CD14-positive monocyte (primary cell): ENCODE measurements at regions not wholly inside any gene's neighbourhood (a gene's known extent, or its start where the extent isn't known, plus 50 kb on each side); places are given as distances from the start of the nearest gene placed in this dataset.

Experiments used
- DNase-seq, 3 donors: peaks; one replicate each; pipeline ENCODE4 v3.0.0-alpha.2; 2011 to 2022
- H2AFZ ChIP-seq: 2 replicates; pipeline ENCODE4 v1.6.0; 2012; ENCODE audit warnings: mild to moderate bottlenecking, low read depth, low read length, inconsistent platforms; ENCODE audit not compliant: insufficient read depth, poor library complexity, severe bottlenecking
- H3K27ac ChIP-seq, 2 donors: 1 replicate in 1 of 2; 2 replicates in 1 of 2; pipeline ENCODE4 v1.5.1; 2012 to 2013; ENCODE audit warnings: low read length in 2 of 2, control low read depth in 1 of 2, inconsistent platforms in 1 of 2, low read depth in 1 of 2, mild to moderate bottlenecking in 1 of 2
- H3K27me3 ChIP-seq, 2 donors: one replicate each; pipeline versions ENCODE4 v1.6.0 to v1.6.1; 2011 to 2013; ENCODE audit warnings: low read length in 2 of 2; ENCODE audit not compliant: control insufficient read depth in 2 of 2, insufficient read depth in 2 of 2
- H3K36me3 ChIP-seq, 2 donors: replicated peaks in 1 of 2; 1 replicate in 1 of 2; 2 replicates in 1 of 2; pipeline versions ENCODE4 v1.5.1 to v1.6.1; 2012 to 2013; ENCODE audit warnings: low read length in 2 of 2, control low read depth in 1 of 2, inconsistent platforms in 1 of 2, mild to moderate bottlenecking in 1 of 2; ENCODE audit not compliant: insufficient read depth in 2 of 2, control insufficient read depth in 1 of 2
- H3K4me1 ChIP-seq, 2 donors: 1 replicate in 1 of 2; 2 replicates in 1 of 2; pipeline versions ENCODE4 v1.5.1 to v1.6.1; 2012 to 2013; ENCODE audit warnings: low read length in 2 of 2, control low read depth in 1 of 2, inconsistent platforms in 1 of 2, mild to moderate bottlenecking in 1 of 2, moderate library complexity in 1 of 2; ENCODE audit not compliant: insufficient read depth in 2 of 2, control insufficient read depth in 1 of 2
- H3K4me2 ChIP-seq: replicated peaks from 2 replicates; pipeline ENCODE3; 2012; ENCODE audit warnings: low read length, moderate library complexity, mild to moderate bottlenecking; ENCODE audit not compliant: poor library complexity, severe bottlenecking; ENCODE audit errors: extremely low read depth
- H3K4me3 ChIP-seq, 3 experiments: fragments of 200-600 bp in 1 of 3; sonication (generic) in 1 of 3; replicated peaks in 1 of 3; 1 replicate in 2 of 3; 2 replicates in 1 of 3; pipeline ENCODE4 v1.5.1; 2011 to 2013; ENCODE audit warnings: low read length in 3 of 3, mild to moderate bottlenecking in 3 of 3, control low read depth in 2 of 3, low read depth in 2 of 3, inconsistent platforms in 1 of 3, moderate library complexity in 1 of 3
- H3K79me2 ChIP-seq: 2 replicates; pipeline ENCODE4 v1.6.0; 2012; ENCODE audit warnings: mild to moderate bottlenecking, control low read depth, inconsistent platforms, low read length, moderate library complexity; ENCODE audit not compliant: insufficient read depth
- H3K9ac ChIP-seq: 2 replicates; pipeline ENCODE4 v1.6.0; 2017; ENCODE audit warnings: low read length, mild to moderate bottlenecking; ENCODE audit not compliant: insufficient read depth, poor library complexity, severe bottlenecking
- H3K9me3 ChIP-seq, 2 donors: replicated peaks in 1 of 2; 1 replicate in 1 of 2; 2 replicates in 1 of 2; pipeline versions ENCODE4 v1.5.1 to v1.6.1; 2012 to 2013; ENCODE audit warnings: low read length in 2 of 2, control low read depth in 1 of 2; ENCODE audit not compliant: control insufficient read depth in 1 of 2, insufficient read depth in 1 of 2
- H4K20me1 ChIP-seq: 2 replicates; pipeline ENCODE4 v1.6.0; 2012; ENCODE audit warnings: mild to moderate bottlenecking, low read length, control low read depth, moderate library complexity; ENCODE audit not compliant: insufficient read depth
- H3K27ac Mint-ChIP-seq, 7 donors: one replicate each; pipeline ENCODE4 v1.8.0; 2020; ENCODE audit warnings: mild to moderate bottlenecking in 7 of 7, mixed read lengths in 7 of 7, moderate library complexity in 6 of 7, inconsistent platforms in 2 of 7
- H3K27me3 Mint-ChIP-seq, 3 donors: one replicate each; pipeline ENCODE4 v1.8.0; 2021 to 2022; ENCODE audit warnings: low read depth in 3 of 3, mild to moderate bottlenecking in 3 of 3, mixed read lengths in 3 of 3, moderate library complexity in 3 of 3, inconsistent platforms in 1 of 3
- H3K36me3 Mint-ChIP-seq, 2 donors: one replicate each; pipeline ENCODE4 v1.8.0; 2020; ENCODE audit warnings: mixed read lengths in 2 of 2, inconsistent platforms in 1 of 2, mild to moderate bottlenecking in 1 of 2
- H3K4me1 Mint-ChIP-seq: one replicate; pipeline ENCODE4 v1.8.0; 2020; ENCODE audit warnings: mild to moderate bottlenecking, mixed read lengths
- H3K4me3 Mint-ChIP-seq, 2 donors: one replicate each; pipeline ENCODE4 v1.8.0; 2020; ENCODE audit warnings: mild to moderate bottlenecking in 2 of 2, mixed read lengths in 2 of 2, moderate library complexity in 1 of 2
- H3K9me3 Mint-ChIP-seq, 7 donors: one replicate each; pipeline ENCODE4 v1.8.0; 2020 to 2022; ENCODE audit warnings: mixed read lengths in 7 of 7, mild to moderate bottlenecking in 6 of 7, moderate library complexity in 6 of 7, inconsistent platforms in 2 of 7
- WGBS: methylation state at CpG from one replicate; pipeline ENCODE4 v1.1.5; 2013; ENCODE audit warnings: missing lambda C conversion rate; ENCODE audit not compliant: insufficient coverage; 5-methylcytosine and 5-hydroxymethylcytosine counted together
- intact Hi-C, 2 donors: fragments of 100-400 bp; cut with micrococcal nuclease; formaldehyde crosslinking; loops; one replicate each; pipeline versions ENCODE4 v1.15.0 to v1.15.1; 2023
- TF ChIP-seq, protein P1 (sequence below): fragments of 200-600 bp; IDR thresholded peaks from one replicate; pipeline ENCODE4 v1.8.0; 2022; ENCODE audit warnings: antibody characterized with exemption, mild to moderate bottlenecking

DNA sequence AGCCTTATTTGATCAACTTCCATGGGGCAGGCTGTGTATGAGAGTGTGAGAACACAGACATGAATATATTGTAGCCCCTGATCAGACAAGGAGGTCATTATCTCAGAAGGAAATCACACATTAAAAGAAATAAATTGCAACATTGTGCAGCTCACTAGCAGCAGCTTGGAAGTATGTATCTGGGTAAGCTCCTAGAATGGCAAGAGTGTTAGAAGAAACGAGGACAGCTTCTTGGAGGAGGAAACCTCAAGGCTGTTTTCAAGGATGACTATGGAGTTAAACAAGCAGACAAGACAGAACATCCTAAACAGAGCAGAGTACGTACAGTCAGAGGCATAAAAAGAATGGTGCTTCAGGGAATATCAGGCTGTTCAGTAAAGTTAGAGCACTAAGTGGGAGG lies 511.0 kb downstream of the SLCO4C1 start:
- Histone ChIP-seq H4K20me1 (no peaks in the 10 kb centered on the region), H2AFZ (no peak overlapping the region), H3K4me2 (no peak overlapping the region), H3K36me3 (no peaks in the 10 kb centered on the region), H3K4me3 (no peak overlapping the region), H3K9me3 (no peaks in the 10 kb centered on the region), H3K9ac (no peak overlapping the region), H3K27ac (no peak overlapping the region), H3K4me1 (no peaks in the 10 kb centered on the region), H3K79me2 (no peaks in the 10 kb centered on the region), H3K27me3 (peaks cover 0 to 6% of the 10 kb centered on the region in 2 donors)
- Mint-ChIP-seq H3K9me3 (peaks cover 0 to 3% (median 0%) of the 10 kb centered on the region in 7 donors), H3K27me3 (peaks cover 2 to 7% (median 6%) of the 10 kb centered on the region in 3 donors), H3K4me3 (no peak overlapping the region), H3K4me1 (peaks cover 19% of the 10 kb centered on the region), H3K27ac (no peak overlapping the region), H3K36me3 (no peaks in the 10 kb centered on the region)
- WGBS, result 80% methylated on average over 1 of the region's 2 CpGs
- intact Hi-C loops, result no loop called here
- TF ChIP-seq, protein P1, sequence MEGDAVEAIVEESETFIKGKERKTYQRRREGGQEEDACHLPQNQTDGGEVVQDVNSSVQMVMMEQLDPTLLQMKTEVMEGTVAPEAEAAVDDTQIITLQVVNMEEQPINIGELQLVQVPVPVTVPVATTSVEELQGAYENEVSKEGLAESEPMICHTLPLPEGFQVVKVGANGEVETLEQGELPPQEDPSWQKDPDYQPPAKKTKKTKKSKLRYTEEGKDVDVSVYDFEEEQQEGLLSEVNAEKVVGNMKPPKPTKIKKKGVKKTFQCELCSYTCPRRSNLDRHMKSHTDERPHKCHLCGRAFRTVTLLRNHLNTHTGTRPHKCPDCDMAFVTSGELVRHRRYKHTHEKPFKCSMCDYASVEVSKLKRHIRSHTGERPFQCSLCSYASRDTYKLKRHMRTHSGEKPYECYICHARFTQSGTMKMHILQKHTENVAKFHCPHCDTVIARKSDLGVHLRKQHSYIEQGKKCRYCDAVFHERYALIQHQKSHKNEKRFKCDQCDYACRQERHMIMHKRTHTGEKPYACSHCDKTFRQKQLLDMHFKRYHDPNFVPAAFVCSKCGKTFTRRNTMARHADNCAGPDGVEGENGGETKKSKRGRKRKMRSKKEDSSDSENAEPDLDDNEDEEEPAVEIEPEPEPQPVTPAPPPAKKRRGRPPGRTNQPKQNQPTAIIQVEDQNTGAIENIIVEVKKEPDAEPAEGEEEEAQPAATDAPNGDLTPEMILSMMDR, result no peak
- no peak for DNase-seq

DNA sequence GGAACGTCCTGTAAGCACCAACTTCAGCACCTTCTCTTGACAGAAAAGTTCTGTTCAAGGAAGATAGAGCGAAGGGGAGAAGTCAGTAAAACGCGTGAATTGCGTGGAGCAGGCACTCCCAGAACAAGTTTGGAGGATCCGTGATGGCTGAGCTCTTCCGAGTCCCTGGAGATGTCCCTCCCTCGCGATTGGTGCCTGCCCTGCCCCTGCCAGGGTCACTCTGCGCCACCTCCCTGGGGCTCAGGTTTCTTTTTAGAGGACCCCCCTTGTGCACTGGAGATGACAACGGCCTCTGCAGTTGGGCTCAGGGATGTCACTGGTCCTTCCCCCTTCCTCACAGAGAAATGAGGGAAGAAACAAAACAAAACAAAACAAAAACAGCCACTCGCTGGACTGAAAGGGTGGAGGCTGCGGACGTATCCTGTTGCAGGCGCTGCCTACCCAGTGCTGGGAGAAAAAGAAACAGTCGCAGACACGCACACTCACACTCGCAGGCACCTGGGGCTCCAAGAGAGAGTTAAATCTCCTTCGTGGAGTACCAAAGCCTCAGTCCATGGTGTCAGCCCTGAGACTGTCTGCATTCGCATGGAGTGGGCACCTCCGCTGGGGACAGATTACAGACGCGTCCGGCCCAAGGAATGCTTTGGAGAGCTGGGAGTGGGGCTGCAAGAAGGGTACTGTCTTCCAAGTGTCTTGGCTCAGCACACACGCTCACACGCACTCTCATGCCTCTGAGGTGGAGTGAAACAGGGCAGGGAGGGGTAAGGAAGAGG lies 512.7 kb downstream of the SLCO4C1 start:
- WGBS, result 56% methylated on average over 23 of the region's 26 CpGs
- H3K27ac Mint-ChIP-seq, result no peak overlapping the region
- peak overlapping the region; percentile 74 to 85 for H3K4me3 Mint-ChIP-seq
- no peaks in the 10 kb centered on the region for H3K9me3 ChIP-seq
- no peaks in the 10 kb centered on the region for H3K4me1 ChIP-seq
- intact Hi-C loops, result no loop called here
- peaks cover 0 to 6% of the 10 kb centered on the region in 2 donors for H3K27me3 ChIP-seq
- H3K27ac ChIP-seq, result no peak overlapping the region
- peak overlapping the region; percentile 72 for H3K4me2 ChIP-seq
- no peaks in the 10 kb centered on the region for H3K79me2 ChIP-seq
- H3K9ac ChIP-seq, result peak overlapping the region; percentile 52
- H3K4me1 Mint-ChIP-seq, result peaks cover 15% of the 10 kb centered on the region
- peak overlapping the region; percentile 30 to 74 (median 32) for H3K4me3 ChIP-seq
- peaks cover 0 to 3% (median 2%) of the 10 kb centered on the region in 7 donors for H3K9me3 Mint-ChIP-seq
- H2AFZ ChIP-seq, result peak overlapping the region; percentile 77
- H3K27me3 Mint-ChIP-seq, result peaks cover 2 to 7% (median 6%) of the 10 kb centered on the region in 3 donors
- no peak for DNase-seq
- no peaks in the 10 kb centered on the region for H3K36me3 Mint-ChIP-seq
- TF ChIP-seq, protein P1, result no peak
- no peaks in the 10 kb centered on the region for H3K36me3 ChIP-seq
- no peaks in the 10 kb centered on the region for H4K20me1 ChIP-seq
